Activated naive CD4-positive, alpha-beta T cell treated with anti-CD3 and anti-CD28 coated beads for 36 hours (primary cell): ENCODE measurements at regions not wholly inside any gene's neighbourhood (a gene's known extent, or its start where the extent isn't known, plus 50 kb on each side); places are given as distances from the start of the nearest gene placed in this dataset.

Source experiments
- CTCF ChIA-PET: fragments of 350-600 bp; sonication (Branson Sonifier 250); formaldehyde crosslinking; loops from one replicate; lab custom pipeline; 2021; ENCODE audit warnings: antibody characterized with exemption; lab: Charles Lee
- DNase-seq: peaks from one replicate; pipeline ENCODE4 v3.0.0-alpha.2; 2020
- H3K27ac Mint-ChIP-seq: one replicate; pipeline ENCODE4 v1.8.0; 2021; ENCODE audit warnings: mild to moderate bottlenecking, mixed read lengths
- H3K27me3 Mint-ChIP-seq: one replicate; pipeline ENCODE4 v1.8.0; 2021; ENCODE audit warnings: low read depth, mixed read lengths
- H3K36me3 Mint-ChIP-seq: one replicate; pipeline ENCODE4 v1.8.0; 2021; ENCODE audit warnings: low read depth, mixed read lengths
- H3K4me1 Mint-ChIP-seq: one replicate; pipeline ENCODE4 v1.8.0; 2021; ENCODE audit warnings: low read depth, mixed read lengths
- H3K4me3 Mint-ChIP-seq: one replicate; pipeline ENCODE4 v1.8.0; 2021; ENCODE audit warnings: mild to moderate bottlenecking, moderate library complexity, mixed read lengths
- H3K9me3 Mint-ChIP-seq: one replicate; pipeline ENCODE4 v1.8.0; 2021; ENCODE audit warnings: mixed read lengths
- intact Hi-C: fragments of 100-400 bp; cut with micrococcal nuclease; formaldehyde crosslinking; loops from one replicate; pipeline ENCODE4 v1.15.1; 2023

GRCh38 chrX:124239324-124239723 lies 93.1 kb upstream of the TEX13D start:
- Mint-ChIP-seq H3K27me3 (no peaks in the 10 kb centered on the region), H3K27ac (peak overlapping the region; percentile 42), H3K36me3 (no peaks in the 10 kb centered on the region), H3K9me3 (no peaks in the 10 kb centered on the region), H3K4me3 (peak overlapping the region; percentile 15), H3K4me1 (peaks cover 40% of the 10 kb centered on the region)
- peak; percentile 20 for DNase-seq
- CTCF ChIA-PET: interaction anchor here (0.9 to 2.5 kb wide), 3 partner anchors 22 to 106 kb away, joined by 3 to 7 read pairs (median 4); partner anchors contain the start of gene SH2D1A
- intact Hi-C loops: no loop called here

- no peaks in the 10 kb centered on the region for H3K27me3 Mint-ChIP-seq
- H3K9me3 Mint-ChIP-seq: no peaks in the 10 kb centered on the region
- H3K36me3 Mint-ChIP-seq: no peaks in the 10 kb centered on the region
- CTCF ChIA-PET: interaction anchor here (0.5 to 2.5 kb wide), 4 partner anchors 13 to 106 kb away, joined by 3 to 7 read pairs (median 4); partner anchors contain the start of gene SH2D1A
- intact Hi-C loops: loop anchor here (1.0 kb wide), 7 partner anchors 8 to 107 kb away; no protein-coding TSS in a partner anchor
- peak; percentile 72 for DNase-seq
- H3K4me1 Mint-ChIP-seq: peaks cover 40% of the 10 kb centered on the region
- peak overlapping the region; percentile 15 for H3K4me3 Mint-ChIP-seq
- H3K27ac Mint-ChIP-seq: peak overlapping the region; percentile 42
Measured at GRCh38 chrX:124239911-124240310, 92.5 kb upstream of the TEX13D start.

DNA sequence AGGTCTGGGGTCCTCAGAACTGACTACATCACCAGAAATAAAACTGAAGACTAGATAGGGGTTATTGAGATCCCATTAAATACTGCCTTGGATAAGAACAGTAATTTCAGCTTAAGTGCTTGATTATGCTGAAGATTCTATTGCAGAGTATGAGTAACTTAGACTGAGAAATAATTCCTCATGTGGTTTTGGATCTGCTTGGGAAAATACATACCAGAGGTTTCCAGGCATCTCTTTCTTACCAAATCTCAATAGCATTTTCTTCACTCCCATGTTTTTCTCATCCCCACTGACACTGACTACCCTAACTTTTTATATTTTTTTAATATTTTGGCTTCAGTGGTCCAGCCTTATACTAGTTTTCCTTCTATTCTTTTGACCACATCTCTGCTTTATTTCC lies 92.0 kb upstream of the TEX13D start:
- Mint-ChIP-seq H3K4me3 (no peak overlapping the region), H3K4me1 (peaks cover 42% of the 10 kb centered on the region), H3K27me3 (no peaks in the 10 kb centered on the region), H3K9me3 (no peaks in the 10 kb centered on the region), H3K27ac (no peak overlapping the region), H3K36me3 (no peaks in the 10 kb centered on the region)
- DNase-seq: no peak
- intact Hi-C loops: loop anchor here (1.0 kb wide), 7 partner anchors 8 to 107 kb away; no protein-coding TSS in a partner anchor
- CTCF ChIA-PET: interaction anchor here (0.5 to 2.5 kb wide), 4 partner anchors 12 to 105 kb away, joined by 3 to 7 read pairs (median 5); partner anchors contain the start of gene SH2D1A

- intact Hi-C loops: no loop called here
- Mint-ChIP-seq H3K9me3 (no peaks in the 10 kb centered on the region), H3K27me3 (no peaks in the 10 kb centered on the region), H3K4me1 (peaks cover 39% of the 10 kb centered on the region), H3K36me3 (no peaks in the 10 kb centered on the region), H3K4me3 (no peak overlapping the region), H3K27ac (no peak overlapping the region)
- no peak for DNase-seq
- CTCF ChIA-PET: interaction anchor here (2.0 kb wide), 1 partner anchor 31 kb away, joined by 7 read pairs; no protein-coding TSS in a partner anchor
Measured at GRCh38 chrX:124242131-124242530, 90.3 kb upstream of the TEX13D start.

DNA sequence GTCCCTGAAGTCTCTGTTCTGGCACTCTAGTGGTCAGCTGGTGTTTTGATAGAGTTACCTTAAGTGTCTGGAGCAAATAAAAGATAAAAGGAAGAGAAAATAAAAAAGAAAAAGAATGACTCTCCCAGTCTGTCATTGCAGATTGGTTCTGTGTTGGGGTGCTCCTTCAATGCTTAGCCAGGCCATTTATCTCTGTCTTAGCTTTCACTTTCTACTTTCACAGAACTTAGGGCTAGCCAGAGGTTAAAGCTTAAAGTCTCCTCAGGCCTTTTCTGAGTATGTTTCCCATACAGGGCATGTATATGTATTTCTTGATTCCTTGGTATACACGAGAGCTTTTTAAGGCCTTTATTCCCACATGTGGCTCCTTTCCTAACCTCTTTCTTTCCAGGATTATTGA lies 83.1 kb upstream of the TEX13D start:
- H3K4me1 Mint-ChIP-seq: peaks cover 2% of the 10 kb centered on the region
- H3K27ac Mint-ChIP-seq: no peak overlapping the region
- H3K27me3 Mint-ChIP-seq: no peaks in the 10 kb centered on the region
- H3K9me3 Mint-ChIP-seq: peaks cover 4% of the 10 kb centered on the region
- DNase-seq: no peak
- intact Hi-C loops: no loop called here
- no peak overlapping the region for H3K4me3 Mint-ChIP-seq
- peaks cover 4% of the 10 kb centered on the region for H3K36me3 Mint-ChIP-seq
- CTCF ChIA-PET: no interaction called here

GRCh38 chrX:124250835-124251437 lies 81.5 kb upstream of the TEX13D start:
- intact Hi-C loops: no loop called here
- H3K27me3 Mint-ChIP-seq: no peaks in the 10 kb centered on the region
- peaks cover 4% of the 10 kb centered on the region for H3K36me3 Mint-ChIP-seq
- peaks cover 4% of the 10 kb centered on the region for H3K4me1 Mint-ChIP-seq
- no peak for DNase-seq
- no peak overlapping the region for H3K4me3 Mint-ChIP-seq
- CTCF ChIA-PET: no interaction called here
- H3K9me3 Mint-ChIP-seq: peaks cover 4% of the 10 kb centered on the region
- H3K27ac Mint-ChIP-seq: no peak overlapping the region

DNA sequence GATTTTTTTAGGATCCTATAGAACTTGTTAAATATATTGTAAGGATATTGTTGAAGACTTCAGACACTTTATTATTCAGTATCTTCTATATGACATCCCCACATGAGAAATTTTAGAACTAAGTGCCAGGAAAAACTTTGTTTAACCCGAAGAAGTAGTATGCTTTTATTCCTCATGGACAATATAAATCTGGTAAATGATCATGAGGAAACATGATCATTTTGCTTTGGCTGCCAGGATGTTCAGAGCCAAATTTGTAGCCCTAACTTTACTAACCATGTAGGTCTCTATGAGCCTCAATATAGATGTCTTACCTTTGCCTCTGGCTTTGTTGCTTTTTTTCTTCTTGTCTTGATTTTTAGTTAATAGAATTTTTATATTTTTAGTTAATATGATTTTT lies 77.8 kb upstream of the TEX13D start:
- no peaks in the 10 kb centered on the region for H3K9me3 Mint-ChIP-seq
- no peak for DNase-seq
- no peak overlapping the region for H3K4me3 Mint-ChIP-seq
- no peaks in the 10 kb centered on the region for H3K27me3 Mint-ChIP-seq
- peaks cover 26% of the 10 kb centered on the region for H3K4me1 Mint-ChIP-seq
- intact Hi-C loops: loop anchor here (5.0 kb wide), 1 partner anchor 43 kb away; no protein-coding TSS in a partner anchor
- H3K36me3 Mint-ChIP-seq: no peaks in the 10 kb centered on the region
- CTCF ChIA-PET: no interaction called here
- H3K27ac Mint-ChIP-seq: no peak overlapping the region

DNA sequence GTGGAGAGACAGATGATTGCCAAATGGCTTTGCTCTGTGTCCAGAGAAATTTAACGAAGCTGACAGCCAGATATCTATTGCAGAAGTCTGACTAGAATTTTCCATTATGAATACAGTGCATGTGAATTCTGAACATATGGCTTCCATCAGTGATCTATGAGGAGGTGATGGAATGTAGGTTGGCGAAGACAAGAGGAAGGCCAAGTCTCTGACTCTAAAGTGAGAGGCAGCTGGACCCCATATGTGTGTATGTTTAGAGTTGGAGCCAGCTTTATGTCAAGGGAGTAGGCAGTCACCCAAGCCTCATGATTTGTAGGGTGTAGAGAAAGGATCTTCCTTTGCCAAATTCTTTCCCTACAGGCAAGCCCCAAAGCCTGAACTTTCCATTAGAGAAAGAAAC lies 76.2 kb upstream of the TEX13D start:
- H3K4me1 Mint-ChIP-seq: peaks cover 27% of the 10 kb centered on the region
- no peak overlapping the region for H3K27ac Mint-ChIP-seq
- CTCF ChIA-PET: interaction anchor here (0.6 kb wide), 1 partner anchor 8 kb away, joined by 5 read pairs; no protein-coding TSS in a partner anchor
- no peaks in the 10 kb centered on the region for H3K9me3 Mint-ChIP-seq
- intact Hi-C loops: loop anchor here (5.0 kb wide), 1 partner anchor 41 kb away; no protein-coding TSS in a partner anchor
- no peaks in the 10 kb centered on the region for H3K36me3 Mint-ChIP-seq
- no peaks in the 10 kb centered on the region for H3K27me3 Mint-ChIP-seq
- H3K4me3 Mint-ChIP-seq: no peak overlapping the region
- DNase-seq: no peak

DNA sequence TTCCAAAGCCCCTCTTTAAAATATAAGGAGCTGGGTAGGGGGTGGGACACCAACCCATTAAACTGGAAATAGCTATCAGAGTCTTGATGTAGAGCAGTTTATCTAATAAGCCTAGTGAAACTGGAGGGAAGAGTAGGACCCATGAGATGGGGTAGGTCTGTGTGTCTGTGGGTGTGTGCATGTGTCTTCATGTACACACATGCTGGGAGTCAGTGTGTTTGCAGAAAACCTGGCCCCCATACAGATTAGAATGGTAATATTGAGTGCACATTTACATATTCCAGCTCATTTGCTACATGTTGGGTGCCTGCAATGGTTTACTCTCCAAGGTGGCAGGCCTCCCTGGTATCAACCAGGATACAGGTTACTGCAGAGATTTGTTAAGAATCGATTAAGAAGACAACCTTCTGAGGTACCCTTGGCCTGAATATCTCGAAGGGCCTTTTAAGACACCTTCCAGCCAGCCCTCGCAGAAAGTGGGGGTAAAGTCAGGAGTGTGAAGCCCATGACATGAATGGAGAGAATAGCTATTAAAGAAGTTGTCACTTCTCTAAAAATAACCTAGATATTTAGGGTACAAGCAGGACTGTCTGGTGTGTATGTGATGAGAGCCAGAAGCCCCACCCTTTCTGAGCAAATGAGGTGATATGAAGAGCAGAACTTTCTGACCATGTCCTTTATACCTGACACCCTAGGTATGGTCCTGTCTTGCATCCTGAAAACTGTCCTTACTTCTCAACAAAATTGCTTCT lies 75.7 kb upstream of the TEX13D start:
- Mint-ChIP-seq H3K4me1 (peaks cover 27% of the 10 kb centered on the region), H3K4me3 (no peak overlapping the region), H3K27me3 (no peaks in the 10 kb centered on the region), H3K27ac (no peak overlapping the region), H3K36me3 (no peaks in the 10 kb centered on the region), H3K9me3 (no peaks in the 10 kb centered on the region)
- DNase-seq: no peak
- CTCF ChIA-PET: interaction anchor here (0.6 to 1.5 kb wide), 2 partner anchors 8 to 31 kb away, joined by 3 to 5 read pairs; no protein-coding TSS in a partner anchor
- intact Hi-C loops: loop anchor here (5.0 kb wide), 1 partner anchor 40 kb away; no protein-coding TSS in a partner anchor

DNA sequence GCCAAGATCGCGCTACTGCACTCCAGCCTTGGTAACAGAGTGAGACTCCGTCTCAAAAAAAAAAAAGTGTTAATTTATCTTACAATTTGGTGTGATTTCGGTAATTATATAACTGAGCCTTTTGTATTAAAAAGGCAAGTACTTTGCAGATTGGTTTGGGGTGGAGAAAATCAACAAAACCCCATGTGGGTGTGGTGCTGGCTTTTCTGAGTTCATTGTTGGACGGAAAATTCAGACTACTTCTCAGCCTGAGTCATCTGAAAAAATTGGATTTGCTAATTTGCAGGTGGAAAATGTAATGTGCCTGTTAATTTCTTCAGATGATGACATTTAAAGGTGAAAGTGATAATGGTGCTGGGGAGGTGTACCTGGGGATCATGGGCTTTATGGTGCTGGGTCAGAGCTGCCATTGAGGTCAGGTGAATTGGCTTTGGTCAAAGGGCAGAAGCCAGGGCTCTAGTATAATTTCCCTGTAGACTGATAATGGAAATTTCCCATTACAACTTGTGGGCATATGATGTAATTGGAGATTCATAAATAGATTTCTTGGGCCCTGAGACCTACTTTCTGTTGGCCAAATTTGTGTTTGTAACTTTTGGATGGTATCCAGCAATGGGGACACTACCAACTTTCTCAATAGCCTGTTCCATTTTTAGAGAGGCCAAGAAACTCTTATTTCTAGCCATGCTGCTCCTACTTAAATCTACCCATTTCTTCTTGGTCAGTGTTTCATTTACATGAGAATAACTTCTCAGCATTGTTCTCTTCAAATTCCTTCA lies 74.3 kb upstream of the TEX13D start:
- peak overlapping the region; percentile 46 for H3K27ac Mint-ChIP-seq
- H3K27me3 Mint-ChIP-seq: no peaks in the 10 kb centered on the region
- no peaks in the 10 kb centered on the region for H3K36me3 Mint-ChIP-seq
- peaks cover 27% of the 10 kb centered on the region for H3K4me1 Mint-ChIP-seq
- H3K4me3 Mint-ChIP-seq: no peak overlapping the region
- no peak for DNase-seq
- CTCF ChIA-PET: interaction anchor here (1.5 kb wide), 1 partner anchor 33 kb away, joined by 3 read pairs; no protein-coding TSS in a partner anchor
- H3K9me3 Mint-ChIP-seq: no peaks in the 10 kb centered on the region
- intact Hi-C loops: loop anchor here (2.0 to 5.0 kb wide), 2 partner anchors 17 to 39 kb away; no protein-coding TSS in a partner anchor

DNA sequence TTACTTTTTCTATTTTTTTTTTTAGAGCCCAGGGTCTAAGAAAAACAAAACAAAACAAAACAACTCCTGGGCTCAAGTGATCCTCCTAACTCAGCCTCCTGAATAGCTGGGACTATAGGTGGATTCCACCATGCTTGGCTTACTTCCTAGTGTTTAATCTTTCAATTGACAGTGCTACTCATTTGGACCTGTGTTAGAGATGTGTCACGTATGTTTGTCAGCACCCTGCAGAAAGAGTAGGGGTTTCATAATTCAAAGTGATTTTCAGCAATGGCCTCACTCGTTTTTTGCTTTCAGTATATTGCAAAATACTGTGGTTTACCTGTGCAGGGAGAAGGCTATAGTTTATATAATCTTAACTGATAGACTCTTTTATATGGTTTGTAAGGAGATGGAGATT lies 71.6 kb upstream of the TEX13D start:
- H3K4me1 Mint-ChIP-seq: peaks cover 28% of the 10 kb centered on the region
- intact Hi-C loops: no loop called here

GRCh38 chrX:124263743-124264142 lies 68.7 kb upstream of the TEX13D start:
- CTCF ChIA-PET: no interaction called here
- DNase-seq: peak; percentile 17
- Mint-ChIP-seq H3K36me3 (no peaks in the 10 kb centered on the region), H3K27ac (no peak overlapping the region), H3K9me3 (no peaks in the 10 kb centered on the region), H3K4me3 (no peak overlapping the region), H3K4me1 (peaks cover 10% of the 10 kb centered on the region), H3K27me3 (no peaks in the 10 kb centered on the region)
- intact Hi-C loops: no loop called here

More for the DNA sequence above, 71.6 kb upstream of the TEX13D start:
- no peak overlapping the region for H3K27ac Mint-ChIP-seq
- no peaks in the 10 kb centered on the region for H3K9me3 Mint-ChIP-seq
- H3K27me3 Mint-ChIP-seq: no peaks in the 10 kb centered on the region
- H3K4me3 Mint-ChIP-seq: no peak overlapping the region
- CTCF ChIA-PET: interaction anchor here (0.6 kb wide), 1 partner anchor 42 kb away, joined by 3 read pairs; no protein-coding TSS in a partner anchor
- DNase-seq: no peak
- no peaks in the 10 kb centered on the region for H3K36me3 Mint-ChIP-seq
